HepG2 (cell line): ENCODE measurements at regions not wholly inside any gene's neighbourhood (a gene's known extent, or its start where the extent isn't known, plus 50 kb on each side); places are given as distances from the start of the nearest gene placed in this dataset.

Source experiments
- HNRNPUL1 ChIP-seq: fragments of 200-400 bp; formaldehyde crosslinking; IDR thresholded peaks from 2 replicates; pipeline ENCODE4 v1.6.1; 2017; ENCODE audit warnings: low read depth, mild to moderate bottlenecking, low read length, moderate library complexity
- HOXA9 ChIP-seq: sonication (generic); formaldehyde crosslinking; IDR thresholded peaks from 2 replicates; pipeline ENCODE4 v1.8.1; 2022; ENCODE audit warnings: missing genetic modification reagents, mild to moderate bottlenecking, moderate library complexity, borderline replicate concordance
- KAT7 ChIP-seq: IDR thresholded peaks from 2 replicates; pipeline ENCODE4 v1.6.1; 2018; ENCODE audit warnings: borderline replicate concordance, missing compliant biosample characterization
- MIER3 ChIP-seq: IDR thresholded peaks from 2 replicates; pipeline ENCODE4 v1.6.1; 2016; ENCODE audit warnings: missing compliant biosample characterization, borderline replicate concordance
- SCMH1 ChIP-seq: sonication (generic); formaldehyde crosslinking; IDR thresholded peaks from 2 replicates; pipeline ENCODE4 v1.9.0; 2021; ENCODE audit warnings: missing genetic modification reagents, mild to moderate bottlenecking, borderline replicate concordance
- SRSF1 ChIP-seq: fragments of 200-400 bp; formaldehyde crosslinking; optimal IDR thresholded peaks from 2 replicates; pipeline ENCODE3; 2017; ENCODE audit warnings: mild to moderate bottlenecking, low read depth, low read length, moderate library complexity
- SYNCRIP ChIP-seq: fragments of 200-400 bp; formaldehyde crosslinking; IDR thresholded peaks from 2 replicates; pipeline ENCODE4 v1.6.1; 2018; ENCODE audit warnings: mild to moderate bottlenecking, low read depth, low read length; ENCODE audit not compliant: insufficient read depth
- THYN1 ChIP-seq: sonication (generic); formaldehyde crosslinking; IDR thresholded peaks from 2 replicates; pipeline ENCODE4 v1.8.1; 2023; ENCODE audit warnings: low read depth, mild to moderate bottlenecking, moderate library complexity, missing genetic modification reagents, borderline replicate concordance
- ZFAT ChIP-seq: sonication (generic); formaldehyde crosslinking; conservative IDR thresholded peaks from 2 replicates; pipeline ENCODE4 v1.8.1; 2023; ENCODE audit warnings: missing genetic modification reagents, inconsistent platforms
- ZFY ChIP-seq: sonication (generic); formaldehyde crosslinking; IDR thresholded peaks from 2 replicates; pipeline ENCODE4 v1.4.0; 2020; ENCODE audit warnings: missing genetic modification reagents
- ZNF207 ChIP-seq: fragments of 450-650 bp; IDR thresholded peaks from 2 replicates; pipeline ENCODE4 v1.6.1; 2016; ENCODE audit warnings: antibody characterized with exemption, borderline replicate concordance
- ZNF24 ChIP-seq: fragments of 450-650 bp; IDR thresholded peaks from 2 replicates; pipeline ENCODE4 v1.6.1; 2017; ENCODE audit warnings: antibody characterized with exemption, mild to moderate bottlenecking
- ZNF431 ChIP-seq: sonication (generic); formaldehyde crosslinking; IDR thresholded peaks from 2 replicates; pipeline ENCODE4 v1.9.0; 2022; ENCODE audit warnings: missing genetic modification reagents, low read depth, mild to moderate bottlenecking, borderline replicate concordance
- ZNF543 ChIP-seq: sonication (generic); formaldehyde crosslinking; IDR thresholded peaks from 2 replicates; pipeline ENCODE4 v1.4.0; 2020; ENCODE audit warnings: mild to moderate bottlenecking, missing genetic modification reagents
- TF ChIP-seq, protein P1 (sequence below): sonication (generic); formaldehyde crosslinking; IDR thresholded peaks from 2 replicates; pipeline ENCODE4 v1.5.0; 2020; ENCODE audit warnings: missing genetic modification reagents, mild to moderate bottlenecking, borderline replicate concordance
- TF ChIP-seq, protein P2 (sequence below): sonication (generic); formaldehyde crosslinking; IDR thresholded peaks from 2 replicates; pipeline ENCODE4 v1.4.0; 2020; ENCODE audit warnings: missing genetic modification reagents, borderline replicate concordance
- TF ChIP-seq, protein P3 (sequence below): sonication (generic); formaldehyde crosslinking; IDR thresholded peaks from 2 replicates; pipeline ENCODE4 v1.8.0; 2022; ENCODE audit warnings: low read depth, missing genetic modification reagents
- TF ChIP-seq, protein P4 (sequence below): sonication (generic); formaldehyde crosslinking; IDR thresholded peaks from 2 replicates; pipeline ENCODE4 v1.8.0; 2022; ENCODE audit warnings: mild to moderate bottlenecking, missing genetic modification reagents, borderline replicate concordance
- TF ChIP-seq, protein P5 (sequence below): sonication (generic); formaldehyde crosslinking; IDR thresholded peaks from 2 replicates; pipeline ENCODE4 v1.5.0; 2020; ENCODE audit warnings: mild to moderate bottlenecking, missing genetic modification reagents

DNA sequence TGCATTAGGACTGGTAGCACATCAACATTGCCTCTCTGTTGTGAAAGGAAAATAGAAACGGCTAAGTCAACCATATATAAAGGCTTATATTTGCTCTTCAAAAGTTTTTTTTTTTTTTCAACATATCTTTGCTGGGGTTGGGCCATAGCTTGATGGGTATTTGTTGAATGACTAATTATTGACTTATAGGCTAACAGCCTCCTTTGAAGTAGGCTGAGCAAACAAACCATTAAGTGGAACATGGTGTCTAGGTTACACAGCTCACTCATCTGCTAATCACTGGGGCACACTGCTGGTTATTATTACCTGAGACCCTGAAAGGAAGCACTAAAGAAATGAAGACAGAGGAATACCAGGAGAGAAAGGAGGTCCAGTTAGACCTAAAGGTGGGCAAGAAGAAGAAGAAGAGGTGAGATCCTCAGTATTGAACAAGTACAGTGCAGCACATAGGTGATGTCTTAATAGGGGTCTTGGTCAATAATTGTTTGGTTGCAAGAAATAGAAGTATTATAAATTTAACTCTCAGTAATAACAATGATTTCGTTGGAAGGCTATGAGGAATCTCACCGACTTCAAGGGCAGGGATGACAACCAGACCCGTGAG lies 139.4 kb downstream of the RPLP1 start (continued):
- TF ChIP-seq, protein P1, sequence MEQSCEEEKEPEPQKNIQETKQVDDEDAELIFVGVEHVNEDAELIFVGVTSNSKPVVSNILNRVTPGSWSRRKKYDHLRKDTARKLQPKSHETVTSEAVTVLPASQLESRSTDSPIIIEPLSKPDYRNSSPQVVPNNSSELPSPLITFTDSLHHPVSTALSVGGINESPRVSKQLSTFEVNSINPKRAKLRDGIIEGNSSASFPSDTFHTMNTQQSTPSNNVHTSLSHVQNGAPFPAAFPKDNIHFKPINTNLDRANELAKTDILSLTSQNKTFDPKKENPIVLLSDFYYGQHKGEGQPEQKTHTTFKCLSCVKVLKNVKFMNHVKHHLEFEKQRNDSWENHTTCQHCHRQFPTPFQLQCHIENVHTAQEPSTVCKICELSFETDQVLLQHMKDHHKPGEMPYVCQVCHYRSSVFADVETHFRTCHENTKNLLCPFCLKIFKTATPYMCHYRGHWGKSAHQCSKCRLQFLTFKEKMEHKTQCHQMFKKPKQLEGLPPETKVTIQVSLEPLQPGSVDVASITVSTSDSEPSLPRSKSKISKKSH (CRISPR knock-in tag): no peak
- no peak for TF ChIP-seq KAT7
- no peak for TF ChIP-seq ZNF207
- TF ChIP-seq THYN1 (CRISPR knock-in tag): no peak
- TF ChIP-seq, protein P2, sequence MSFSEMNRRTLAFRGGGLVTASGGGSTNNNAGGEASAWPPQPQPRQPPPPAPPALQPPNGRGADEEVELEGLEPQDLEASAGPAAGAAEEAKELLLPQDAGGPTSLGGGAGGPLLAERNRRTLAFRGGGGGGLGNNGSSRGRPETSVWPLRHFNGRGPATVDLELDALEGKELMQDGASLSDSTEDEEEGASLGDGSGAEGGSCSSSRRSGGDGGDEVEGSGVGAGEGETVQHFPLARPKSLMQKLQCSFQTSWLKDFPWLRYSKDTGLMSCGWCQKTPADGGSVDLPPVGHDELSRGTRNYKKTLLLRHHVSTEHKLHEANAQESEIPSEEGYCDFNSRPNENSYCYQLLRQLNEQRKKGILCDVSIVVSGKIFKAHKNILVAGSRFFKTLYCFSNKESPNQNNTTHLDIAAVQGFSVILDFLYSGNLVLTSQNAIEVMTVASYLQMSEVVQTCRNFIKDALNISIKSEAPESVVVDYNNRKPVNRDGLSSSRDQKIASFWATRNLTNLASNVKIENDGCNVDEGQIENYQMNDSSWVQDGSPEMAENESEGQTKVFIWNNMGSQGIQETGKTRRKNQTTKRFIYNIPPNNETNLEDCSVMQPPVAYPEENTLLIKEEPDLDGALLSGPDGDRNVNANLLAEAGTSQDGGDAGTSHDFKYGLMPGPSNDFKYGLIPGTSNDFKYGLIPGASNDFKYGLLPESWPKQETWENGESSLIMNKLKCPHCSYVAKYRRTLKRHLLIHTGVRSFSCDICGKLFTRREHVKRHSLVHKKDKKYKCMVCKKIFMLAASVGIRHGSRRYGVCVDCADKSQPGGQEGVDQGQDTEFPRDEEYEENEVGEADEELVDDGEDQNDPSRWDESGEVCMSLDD (CRISPR knock-in tag): no peak; the same call in 1 of the 2 replicates
- no peak for TF ChIP-seq HOXA9 (CRISPR knock-in tag)
- TF ChIP-seq SYNCRIP: no peak
- TF ChIP-seq, protein P3, sequence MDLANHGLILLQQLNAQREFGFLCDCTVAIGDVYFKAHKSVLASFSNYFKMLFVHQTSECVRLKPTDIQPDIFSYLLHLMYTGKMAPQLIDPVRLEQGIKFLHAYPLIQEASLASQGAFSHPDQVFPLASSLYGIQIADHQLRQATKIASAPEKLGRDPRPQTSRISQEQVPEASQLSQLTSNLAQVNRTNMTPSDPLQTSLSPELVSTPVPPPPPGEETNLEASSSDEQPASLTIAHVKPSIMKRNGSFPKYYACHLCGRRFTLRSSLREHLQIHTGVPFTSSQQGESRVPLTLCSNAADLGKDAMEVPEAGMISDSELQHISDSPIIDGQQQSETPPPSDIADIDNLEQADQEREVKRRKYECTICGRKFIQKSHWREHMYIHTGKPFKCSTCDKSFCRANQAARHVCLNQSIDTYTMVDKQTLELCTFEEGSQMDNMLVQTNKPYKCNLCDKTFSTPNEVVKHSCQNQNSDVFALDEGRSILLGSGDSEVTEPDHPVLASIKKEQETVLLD (CRISPR knock-in tag): no peak
- TF ChIP-seq ZFY (CRISPR knock-in tag): no peak
- peak; percentile 49; the same call in 1 of the 2 replicates for TF ChIP-seq HNRNPUL1
- TF ChIP-seq ZNF431 (CRISPR knock-in tag): no peak; the same call in 1 of the 2 replicates
- TF ChIP-seq, protein P4, sequence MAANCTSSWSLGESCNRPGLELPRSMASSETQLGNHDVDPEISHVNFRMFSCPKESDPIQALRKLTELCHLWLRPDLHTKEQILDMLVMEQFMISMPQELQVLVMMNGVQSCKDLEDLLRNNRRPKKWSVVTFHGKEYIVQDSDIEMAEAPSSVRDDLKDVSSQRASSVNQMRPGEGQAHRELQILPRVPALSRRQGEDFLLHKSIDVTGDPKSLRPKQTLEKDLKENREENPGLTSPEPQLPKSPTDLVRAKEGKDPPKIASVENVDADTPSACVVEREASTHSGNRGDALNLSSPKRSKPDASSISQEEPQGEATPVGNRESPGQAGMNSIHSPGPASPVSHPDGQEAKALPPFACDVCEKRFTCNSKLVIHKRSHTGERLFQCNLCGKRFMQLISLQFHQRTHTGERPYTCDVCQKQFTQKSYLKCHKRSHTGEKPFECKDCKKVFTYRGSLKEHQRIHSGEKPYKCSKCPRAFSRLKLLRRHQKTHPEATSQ (CRISPR knock-in tag): 0 out of 2 replicates have a peak, but pooled peaks have one; percentile 56
- TF ChIP-seq, protein P5, sequence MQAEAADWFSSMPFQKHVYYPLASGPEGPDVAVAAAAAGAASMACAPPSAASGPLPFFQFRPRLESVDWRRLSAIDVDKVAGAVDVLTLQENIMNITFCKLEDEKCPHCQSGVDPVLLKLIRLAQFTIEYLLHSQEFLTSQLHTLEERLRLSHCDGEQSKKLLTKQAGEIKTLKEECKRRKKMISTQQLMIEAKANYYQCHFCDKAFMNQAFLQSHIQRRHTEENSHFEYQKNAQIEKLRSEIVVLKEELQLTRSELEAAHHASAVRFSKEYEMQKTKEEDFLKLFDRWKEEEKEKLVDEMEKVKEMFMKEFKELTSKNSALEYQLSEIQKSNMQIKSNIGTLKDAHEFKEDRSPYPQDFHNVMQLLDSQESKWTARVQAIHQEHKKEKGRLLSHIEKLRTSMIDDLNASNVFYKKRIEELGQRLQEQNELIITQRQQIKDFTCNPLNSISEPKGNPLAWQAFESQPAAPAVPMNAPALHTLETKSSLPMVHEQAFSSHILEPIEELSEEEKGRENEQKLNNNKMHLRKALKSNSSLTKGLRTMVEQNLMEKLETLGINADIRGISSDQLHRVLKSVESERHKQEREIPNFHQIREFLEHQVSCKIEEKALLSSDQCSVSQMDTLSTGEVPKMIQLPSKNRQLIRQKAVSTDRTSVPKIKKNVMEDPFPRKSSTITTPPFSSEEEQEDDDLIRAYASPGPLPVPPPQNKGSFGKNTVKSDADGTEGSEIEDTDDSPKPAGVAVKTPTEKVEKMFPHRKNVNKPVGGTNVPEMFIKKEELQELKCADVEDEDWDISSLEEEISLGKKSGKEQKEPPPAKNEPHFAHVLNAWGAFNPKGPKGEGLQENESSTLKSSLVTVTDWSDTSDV (CRISPR knock-in tag): no peak
- TF ChIP-seq ZFAT (CRISPR knock-in tag): no peak
- TF ChIP-seq SCMH1 (CRISPR knock-in tag): no peak
- TF ChIP-seq MIER3: peak; percentile 91; the same call in 1 of the 2 replicates
- TF ChIP-seq ZNF543: no peak
- no peak for TF ChIP-seq SRSF1
- peak; percentile 47; the same call in 1 of the 2 replicates for TF ChIP-seq ZNF24
